GM19239 (cell line): ENCODE measurements at regions not wholly inside any gene's neighbourhood (a gene's known extent, or its start where the extent isn't known, plus 50 kb on each side); places are given as distances from the start of the nearest gene placed in this dataset.

Experiments used
- DNase-seq: peaks from one replicate; pipeline ENCODE4 v3.0.0; 2011; ENCODE audit warnings: low spot score; ENCODE audit not compliant: insufficient read length
- FAIRE-seq: peaks from 2 replicates; lab custom pipeline; 2011; peaks lifted over from hg19 to GRCh38; lab: Jason Lieb, UNC

DNA sequence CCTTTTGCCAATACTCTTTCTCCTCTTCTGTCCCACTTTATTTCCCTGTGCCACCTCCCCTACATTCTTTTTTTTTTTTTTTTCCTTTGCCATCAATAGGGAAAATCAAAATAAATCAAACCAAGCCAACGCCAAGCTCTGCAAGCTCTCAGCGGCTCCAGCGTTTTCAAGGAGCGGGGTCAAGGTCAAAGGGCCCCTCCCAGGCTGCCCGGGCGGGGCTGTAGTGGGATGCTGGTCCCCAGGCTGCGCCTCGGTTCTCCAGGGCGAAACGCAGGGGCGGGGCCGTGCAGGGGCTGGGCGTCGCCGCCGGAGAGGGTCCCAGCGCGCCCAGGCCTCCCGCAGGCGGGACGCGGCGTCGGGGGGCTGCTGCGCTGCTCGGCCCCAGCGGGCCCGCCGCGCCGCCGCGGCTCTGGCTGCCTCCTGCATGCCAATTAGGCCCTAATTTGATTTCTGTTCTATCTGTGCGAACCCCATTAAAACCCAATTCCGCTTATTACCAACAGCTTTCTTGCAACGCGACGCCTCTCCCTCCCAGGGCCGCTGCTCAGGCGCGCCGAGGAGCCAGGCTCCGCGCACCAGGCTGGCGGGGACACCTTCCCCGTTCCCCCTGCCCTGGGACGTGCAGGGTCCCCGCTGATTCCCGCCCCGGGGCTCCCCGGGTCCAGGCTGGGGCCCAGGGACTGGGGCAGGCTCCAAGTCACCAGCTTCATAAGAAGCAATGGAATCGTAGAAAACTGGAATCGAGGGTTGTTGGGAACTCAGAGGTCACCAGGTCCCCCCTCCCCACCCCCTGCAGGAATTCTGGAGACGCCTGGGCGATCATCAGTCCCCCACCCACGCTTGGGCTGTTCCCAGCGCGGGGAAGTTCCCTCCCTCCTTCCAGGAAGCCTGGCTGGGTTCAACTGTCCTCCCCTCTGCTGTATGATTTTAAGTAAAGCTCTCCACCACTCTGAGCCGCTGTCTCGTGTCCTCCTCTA is 50.7 kb upstream of the MAP1LC3B2 start:
- no peak for DNase-seq
- FAIRE-seq, result no peak
